Stimulated activated CD4-positive, alpha-beta T cell treated with anti-CD3 and anti-CD28 coated beads, Interleukin-1b, Interleukin-23, amount 100 ng/mL, for 48 hours (primary cell): ENCODE measurements at regions not wholly inside any gene's neighbourhood (a gene's known extent, or its start where the extent isn't known, plus 50 kb on each side); places are given as distances from the start of the nearest gene placed in this dataset.

Experiments
- DNase-seq: peaks from one replicate; pipeline ENCODE4 v3.0.0-alpha.2; 2020

GRCh38 chr11:33646629-33647028, 54.0 kb downstream of the C11orf91 start:
- no peak for DNase-seq

- no peak for DNase-seq
These were observed 54.5 kb downstream of the C11orf91 start for GRCh38 chr11:33646168-33646567.

GRCh38 chr11:33645686-33646085, 54.9 kb downstream of the C11orf91 start:
- no peak for DNase-seq

GRCh38 chr11:33643167-33643824, 57.3 kb downstream of the C11orf91 start:
- DNase-seq = no peak

- peak; percentile 10 for DNase-seq
These were observed 58.0 kb downstream of the C11orf91 start for GRCh38 chr11:33642461-33643166.

GRCh38 chr11:33640730-33641371, 59.8 kb downstream of the C11orf91 start:
- no peak for DNase-seq

- no peak for DNase-seq
These were observed 62.0 kb downstream of the C11orf91 start for GRCh38 chr11:33638608-33639007.

GRCh38 chr11:33636104-33636503, 64.5 kb downstream of the C11orf91 start:
- DNase-seq = no peak

GRCh38 chr11:33635161-33635560, 65.5 kb downstream of the C11orf91 start:
- DNase-seq = no peak

- no peak for DNase-seq
These were observed 66.3 kb downstream of the C11orf91 start for GRCh38 chr11:33634291-33634834.

GRCh38 chr11:33633251-33634003, 67.2 kb downstream of the C11orf91 start:
- no peak for DNase-seq

- DNase-seq = no peak
These were observed 68.9 kb downstream of the C11orf91 start for GRCh38 chr11:33631749-33632091.

GRCh38 chr11:33630936-33631748, 69.5 kb downstream of the C11orf91 start:
- no peak for DNase-seq

GRCh38 chr11:33624083-33624482, 76.5 kb downstream of the C11orf91 start:
- DNase-seq = no peak

GRCh38 chr11:33622806-33623205, 77.8 kb downstream of the C11orf91 start:
- no peak for DNase-seq

GRCh38 chr11:33622186-33622585, 78.4 kb downstream of the C11orf91 start:
- no peak for DNase-seq

- DNase-seq = no peak
These were observed 80.0 kb downstream of the C11orf91 start for GRCh38 chr11:33620423-33621171.

GRCh38 chr11:33618956-33619355, 81.7 kb downstream of the C11orf91 start:
- no peak for DNase-seq

GRCh38 chr11:33618351-33618710, 82.3 kb downstream of the C11orf91 start:
- DNase-seq = no peak

GRCh38 chr11:33617672-33618350, 82.8 kb downstream of the C11orf91 start:
- DNase-seq = no peak

GRCh38 chr11:33616552-33616951, 84.1 kb downstream of the C11orf91 start:
- DNase-seq = no peak
